ENCODE measurements at regions not wholly inside any gene's neighbourhood (a gene's known extent, or its start where the extent isn't known, plus 50 kb on each side); places are given as distances from the start of the nearest gene placed in this dataset.

- Histone ChIP-seq H3K4me2 (ENCODE audit: insufficient read depth, low read length) (no peak overlapping the region), H3K79me2 (ENCODE audit: control insufficient read depth, insufficient read depth, low read length) (no peaks in the 10 kb centered on the region), H3K9me1 (ENCODE audit: control insufficient read depth, insufficient read depth, low read length) (no peaks in the 10 kb centered on the region), H3K9me3 (replicated peaks; ENCODE audit: control insufficient read depth, insufficient read depth, low read depth, low read length) (no peaks in the 10 kb centered on the region), H3K36me3 (ENCODE audit: control insufficient read depth, insufficient read depth, low read length) (no peaks in the 10 kb centered on the region), H2AFZ (ENCODE audit: low read depth, low read length) (no peak overlapping the region), H3K4me3 (no peak overlapping the region), H4K20me1 (replicated peaks; ENCODE audit: control insufficient read depth, insufficient read depth, low read length) (no peaks in the 10 kb centered on the region), H3K27ac (ENCODE audit: extremely low read depth, low read depth, low read length) (no peak overlapping the region), H3K9ac (ENCODE audit: insufficient read depth in 1 of 2, low read depth in 2 of 2, low read length in 2 of 2) (no peak overlapping the region), H3K27me3 (ENCODE audit: control insufficient read depth in 2 of 2, insufficient read depth in 2 of 2, low read length in 2 of 2) (peaks cover 0 to 5% of the 10 kb centered on the region in 2 experiments; a peak in 1 of 5 replicates), H3K4me1 (replicated peaks in 1 of 2; ENCODE audit: control insufficient read depth in 2 of 2, insufficient read depth in 2 of 2, low read length in 2 of 2) (no peaks in the 10 kb centered on the region)
- FAIRE-seq (no peak), ATAC-seq (no peak), DNase-seq (ENCODE audit: extremely low read depth in 1 of 4, low spot score in 3 of 4) (no peak)
- intact Hi-C loops (cut with micrococcal nuclease), result no loop called here
- ChIA-PET POLR2A (interaction anchor here (0.6 to 1.6 kb wide), 2 partner anchors 10 to 543 kb away, joined by 3 to 5 read pairs; no protein-coding TSS in a partner anchor), CTCF (ENCODE audit: low intra/inter-chr PET ratio) (no interaction called here)
- in situ Hi-C loops (cut with MboI), result no loop called here
- TF ChIP-seq HNRNPL (IDR thresholded peaks at IDR 0.05; ENCODE audit: low read depth, low read length) (no peak), NFIC (IDR thresholded peaks at IDR 0.05) (peak; percentile 48; the same call in 1 of the 2 replicates)
- no TSS peak for BruUV-seq (replicated peaks)
- WGBS (ENCODE audit: insufficient coverage, low coverage, missing lambda C conversion rate), result 0% methylated on average over 6 of the region's 6 CpGs
Observed at GRCh38 chr3:69547461-69547880, 161.6 kb upstream of the FRMD4B start.

GRCh38 chr3:69542805-69543429 lies 157.0 kb upstream of the FRMD4B start:
- Histone ChIP-seq H3K79me2 (ENCODE audit: control insufficient read depth, insufficient read depth, low read length) (no peaks in the 10 kb centered on the region), H3K9me1 (ENCODE audit: control insufficient read depth, insufficient read depth, low read length) (no peaks in the 10 kb centered on the region), H3K27me3 (ENCODE audit: control insufficient read depth in 2 of 2, insufficient read depth in 2 of 2, low read length in 2 of 2) (peaks cover 2 to 21% of the 10 kb centered on the region in 2 experiments; a peak in 2 of 5 replicates), H2AFZ (ENCODE audit: low read depth, low read length) (no peak overlapping the region), H3K9ac (ENCODE audit: insufficient read depth in 1 of 2, low read depth in 2 of 2, low read length in 2 of 2) (no peak overlapping the region), H4K20me1 (replicated peaks; ENCODE audit: control insufficient read depth, insufficient read depth, low read length) (no peaks in the 10 kb centered on the region), H3K27ac (ENCODE audit: extremely low read depth, low read depth, low read length) (no peak overlapping the region), H3K9me3 (replicated peaks; ENCODE audit: control insufficient read depth, insufficient read depth, low read depth, low read length) (no peaks in the 10 kb centered on the region), H3K4me2 (ENCODE audit: insufficient read depth, low read length) (no peak overlapping the region), H3K4me1 (replicated peaks in 1 of 2; ENCODE audit: control insufficient read depth in 2 of 2, insufficient read depth in 2 of 2, low read length in 2 of 2) (peaks cover 0 to 6% of the 10 kb centered on the region in 2 experiments; a peak in 1 of 5 replicates), H3K4me3 (no peak overlapping the region), H3K36me3 (ENCODE audit: control insufficient read depth, insufficient read depth, low read length) (no peaks in the 10 kb centered on the region)
- TF ChIP-seq SNRNP70 (optimal IDR thresholded peaks at IDR 0.05; ENCODE audit: low read depth, low read length), result no peak
- TF ChIP-seq, protein P1, sequence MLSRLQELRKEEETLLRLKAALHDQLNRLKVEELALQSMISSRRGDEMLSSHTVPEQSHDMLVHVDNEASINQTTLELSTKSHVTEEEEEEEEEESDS (CRISPR knock-in tag; IDR thresholded peaks at IDR 0.05), result no peak
- TF ChIP-seq IFI16 (CRISPR knock-in tag; IDR thresholded peaks at IDR 0.05), result no peak
- no peak for TF ChIP-seq ARID3A (IDR thresholded peaks at IDR 0.05; ENCODE audit: borderline replicate concordance, low read depth, low read length)
- no peak for TF ChIP-seq KDM5B (IDR thresholded peaks at IDR 0.05; ENCODE audit: insufficient replicate concordance, low read depth, low read length)
- TF ChIP-seq HDAC8 (tag; IDR thresholded peaks at IDR 0.05), result no peak
- no TSS peak for BruUV-seq (replicated peaks)
- DNase-seq (ENCODE audit: extremely low read depth in 1 of 4, low spot score in 3 of 4), result no peak
- intact Hi-C loops (cut with micrococcal nuclease), result no loop called here
- CTCF ChIA-PET (ENCODE audit: low intra/inter-chr PET ratio), result no interaction called here
- in situ Hi-C loops (cut with MboI), result no loop called here
- POLR2A ChIA-PET, result interaction anchor here (0.6 kb wide), 1 partner anchor 52 kb away, joined by 3 read pairs; no protein-coding TSS in a partner anchor
- ATAC-seq, result no peak
- WGBS (ENCODE audit: insufficient coverage, low coverage, missing lambda C conversion rate), result 12% methylated on average over 5 of the region's 19 CpGs
- no peak for FAIRE-seq
